ENCODE measurements at regions not wholly inside any gene's neighbourhood (a gene's known extent, or its start where the extent isn't known, plus 50 kb on each side); places are given as distances from the start of the nearest gene placed in this dataset.

DNA sequence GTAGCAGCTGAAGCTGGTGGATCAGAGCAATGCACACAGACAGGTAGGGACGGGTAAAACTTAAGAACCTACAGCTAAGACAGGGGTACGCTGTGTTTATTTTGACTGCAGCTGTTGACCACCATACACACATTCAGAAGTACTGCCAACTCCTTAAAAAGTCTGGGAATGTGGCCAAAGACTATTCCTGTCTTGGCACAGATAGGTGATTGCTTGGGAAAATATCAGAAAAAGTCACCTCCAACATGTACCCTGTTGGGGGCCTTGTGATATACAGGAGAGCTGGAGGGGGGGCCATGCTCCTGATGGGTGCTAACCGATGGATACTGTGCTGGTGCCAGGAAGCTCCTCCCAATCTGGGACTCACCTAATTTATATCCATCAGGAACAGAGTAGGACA, 121.2 kb downstream of the VCX2 start:
- TF ChIP-seq POLR2A (IDR thresholded peaks at IDR 0.05), result no peak
- TF ChIP-seq, protein P1, sequence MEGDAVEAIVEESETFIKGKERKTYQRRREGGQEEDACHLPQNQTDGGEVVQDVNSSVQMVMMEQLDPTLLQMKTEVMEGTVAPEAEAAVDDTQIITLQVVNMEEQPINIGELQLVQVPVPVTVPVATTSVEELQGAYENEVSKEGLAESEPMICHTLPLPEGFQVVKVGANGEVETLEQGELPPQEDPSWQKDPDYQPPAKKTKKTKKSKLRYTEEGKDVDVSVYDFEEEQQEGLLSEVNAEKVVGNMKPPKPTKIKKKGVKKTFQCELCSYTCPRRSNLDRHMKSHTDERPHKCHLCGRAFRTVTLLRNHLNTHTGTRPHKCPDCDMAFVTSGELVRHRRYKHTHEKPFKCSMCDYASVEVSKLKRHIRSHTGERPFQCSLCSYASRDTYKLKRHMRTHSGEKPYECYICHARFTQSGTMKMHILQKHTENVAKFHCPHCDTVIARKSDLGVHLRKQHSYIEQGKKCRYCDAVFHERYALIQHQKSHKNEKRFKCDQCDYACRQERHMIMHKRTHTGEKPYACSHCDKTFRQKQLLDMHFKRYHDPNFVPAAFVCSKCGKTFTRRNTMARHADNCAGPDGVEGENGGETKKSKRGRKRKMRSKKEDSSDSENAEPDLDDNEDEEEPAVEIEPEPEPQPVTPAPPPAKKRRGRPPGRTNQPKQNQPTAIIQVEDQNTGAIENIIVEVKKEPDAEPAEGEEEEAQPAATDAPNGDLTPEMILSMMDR (IDR thresholded peaks at IDR 0.05), result no peak
